Cardiac fibroblast (primary cell): ENCODE measurements at regions not wholly inside any gene's neighbourhood (a gene's known extent, or its start where the extent isn't known, plus 50 kb on each side); places are given as distances from the start of the nearest gene placed in this dataset.

Experiments
- DNase-seq, 2 donors: peaks; one replicate each; pipeline versions ENCODE4 v3.0.0 to v3.0.0-alpha.2; 2010; ENCODE audit warnings: low read depth in 2 of 2
- H3K4me3 ChIP-seq, 2 donors: replicated peaks in 1 of 2; 1 replicate in 1 of 2; 2 replicates in 1 of 2; pipeline ENCODE4 v1.5.1; 2011; ENCODE audit warnings: low read depth in 2 of 2, low read length in 2 of 2, mild to moderate bottlenecking in 2 of 2, moderate library complexity in 1 of 2
- TF ChIP-seq, protein P1 (sequence below): IDR thresholded peaks from one replicate; pipeline ENCODE4 v1.5.1; 2011; ENCODE audit warnings: low read depth, mild to moderate bottlenecking, low read length, inconsistent platforms

DNA sequence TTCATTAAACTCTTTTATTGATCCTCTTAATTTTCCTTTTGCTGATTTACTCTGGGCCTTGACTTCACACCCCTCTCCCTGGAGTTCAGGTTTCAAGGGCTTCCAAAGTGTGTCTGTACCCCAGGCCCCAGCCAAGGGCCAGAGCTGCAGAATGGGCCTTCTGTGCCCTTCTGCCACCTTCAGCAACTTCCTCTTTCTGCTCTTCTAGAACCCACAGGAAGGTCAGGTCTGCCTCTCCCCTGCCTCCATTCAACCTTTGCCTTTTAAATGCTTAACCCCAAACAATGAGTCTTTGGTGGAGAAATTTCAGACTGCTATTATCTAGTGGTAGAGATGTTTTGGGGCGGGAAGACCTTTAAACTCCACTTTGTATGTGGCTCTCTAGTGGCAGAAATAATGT is 63.1 kb downstream of the TSN start:
- DNase-seq: no peak

DNA sequence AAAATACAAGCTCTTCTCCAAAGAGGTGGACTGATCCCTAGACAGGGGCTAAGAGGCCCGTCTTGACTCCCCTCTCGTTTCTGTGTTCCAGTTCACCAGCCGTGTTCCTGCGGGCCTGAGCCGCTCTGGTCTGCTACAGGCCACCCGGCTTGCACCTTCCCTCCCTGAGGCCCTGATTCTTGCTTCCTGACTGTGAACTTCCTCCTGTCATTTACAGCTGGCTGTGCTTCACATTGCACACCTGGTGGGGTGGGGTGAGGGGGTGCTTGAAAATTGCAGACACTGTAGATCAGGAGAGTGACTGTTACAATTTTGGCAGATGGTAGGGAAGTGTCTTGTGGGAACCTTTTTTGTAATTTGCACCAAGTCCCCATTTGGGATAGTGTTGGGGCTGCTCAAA is 64.4 kb downstream of the TSN start:
- TF ChIP-seq, protein P1, sequence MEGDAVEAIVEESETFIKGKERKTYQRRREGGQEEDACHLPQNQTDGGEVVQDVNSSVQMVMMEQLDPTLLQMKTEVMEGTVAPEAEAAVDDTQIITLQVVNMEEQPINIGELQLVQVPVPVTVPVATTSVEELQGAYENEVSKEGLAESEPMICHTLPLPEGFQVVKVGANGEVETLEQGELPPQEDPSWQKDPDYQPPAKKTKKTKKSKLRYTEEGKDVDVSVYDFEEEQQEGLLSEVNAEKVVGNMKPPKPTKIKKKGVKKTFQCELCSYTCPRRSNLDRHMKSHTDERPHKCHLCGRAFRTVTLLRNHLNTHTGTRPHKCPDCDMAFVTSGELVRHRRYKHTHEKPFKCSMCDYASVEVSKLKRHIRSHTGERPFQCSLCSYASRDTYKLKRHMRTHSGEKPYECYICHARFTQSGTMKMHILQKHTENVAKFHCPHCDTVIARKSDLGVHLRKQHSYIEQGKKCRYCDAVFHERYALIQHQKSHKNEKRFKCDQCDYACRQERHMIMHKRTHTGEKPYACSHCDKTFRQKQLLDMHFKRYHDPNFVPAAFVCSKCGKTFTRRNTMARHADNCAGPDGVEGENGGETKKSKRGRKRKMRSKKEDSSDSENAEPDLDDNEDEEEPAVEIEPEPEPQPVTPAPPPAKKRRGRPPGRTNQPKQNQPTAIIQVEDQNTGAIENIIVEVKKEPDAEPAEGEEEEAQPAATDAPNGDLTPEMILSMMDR: no peak
- H3K4me3 ChIP-seq: no peak overlapping the region
- no peak for DNase-seq

More for the DNA sequence above, 63.1 kb downstream of the TSN start:
- TF ChIP-seq, protein P1: no peak
- no peak overlapping the region for H3K4me3 ChIP-seq

DNA sequence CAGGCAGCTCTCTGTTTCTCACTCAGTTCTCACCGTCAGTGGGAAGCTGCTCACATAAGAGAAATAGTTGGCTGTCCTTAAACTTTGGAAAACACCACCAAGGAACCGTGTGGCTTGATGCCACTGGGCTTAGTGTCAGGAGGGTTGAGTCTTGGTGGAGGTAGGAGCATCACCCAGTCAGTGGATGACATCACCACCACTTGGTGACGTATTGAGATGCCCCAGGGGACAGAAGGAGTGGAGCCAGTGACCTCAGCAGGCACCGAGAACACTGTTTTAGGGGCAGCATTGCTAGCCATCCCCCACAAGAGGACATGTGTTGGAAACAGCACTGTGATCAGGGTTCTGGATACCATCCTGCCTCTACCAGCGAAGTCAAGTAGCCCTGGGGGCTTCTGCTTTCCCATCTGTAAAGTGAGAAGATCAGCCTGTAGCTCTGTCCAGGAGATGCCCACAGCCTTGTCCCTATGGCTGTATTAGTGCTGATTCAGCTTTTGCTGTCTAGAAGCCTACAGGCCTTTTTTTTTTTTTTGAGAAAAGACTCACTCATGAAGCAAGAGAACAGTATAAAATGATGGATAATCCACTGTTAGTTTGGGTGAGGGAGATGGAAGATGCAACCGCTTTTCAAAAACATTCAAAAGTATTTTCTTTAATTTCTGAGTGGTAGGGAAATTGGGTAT is 66.2 kb downstream of the TSN start:
- DNase-seq: peak in 1 of 2 donors; percentile 6
- H3K4me3 ChIP-seq: no peak overlapping the region
- TF ChIP-seq, protein P1: no peak

DNA sequence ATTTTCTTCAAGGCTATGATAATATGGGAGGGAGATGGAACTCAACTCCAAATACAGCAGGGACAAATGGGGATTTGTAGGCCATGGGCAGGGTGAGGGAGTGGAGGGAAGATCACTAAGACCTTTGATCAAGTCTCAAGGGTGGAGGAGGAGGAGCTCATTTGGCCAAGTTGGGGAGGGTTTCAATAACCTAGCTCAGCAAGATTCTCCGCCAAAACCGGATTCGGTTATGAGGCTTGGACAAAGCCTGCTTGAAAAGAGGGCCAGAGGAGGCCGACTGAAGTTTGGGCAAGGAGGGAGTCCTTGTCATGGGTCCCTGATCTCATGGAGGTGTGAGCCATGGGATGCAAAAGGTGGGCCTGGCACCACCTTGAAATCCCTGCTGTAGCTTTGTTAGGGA is 68.8 kb downstream of the TSN start:
- TF ChIP-seq, protein P1: no peak
- H3K4me3 ChIP-seq: no peak overlapping the region
- DNase-seq: no peak

DNA sequence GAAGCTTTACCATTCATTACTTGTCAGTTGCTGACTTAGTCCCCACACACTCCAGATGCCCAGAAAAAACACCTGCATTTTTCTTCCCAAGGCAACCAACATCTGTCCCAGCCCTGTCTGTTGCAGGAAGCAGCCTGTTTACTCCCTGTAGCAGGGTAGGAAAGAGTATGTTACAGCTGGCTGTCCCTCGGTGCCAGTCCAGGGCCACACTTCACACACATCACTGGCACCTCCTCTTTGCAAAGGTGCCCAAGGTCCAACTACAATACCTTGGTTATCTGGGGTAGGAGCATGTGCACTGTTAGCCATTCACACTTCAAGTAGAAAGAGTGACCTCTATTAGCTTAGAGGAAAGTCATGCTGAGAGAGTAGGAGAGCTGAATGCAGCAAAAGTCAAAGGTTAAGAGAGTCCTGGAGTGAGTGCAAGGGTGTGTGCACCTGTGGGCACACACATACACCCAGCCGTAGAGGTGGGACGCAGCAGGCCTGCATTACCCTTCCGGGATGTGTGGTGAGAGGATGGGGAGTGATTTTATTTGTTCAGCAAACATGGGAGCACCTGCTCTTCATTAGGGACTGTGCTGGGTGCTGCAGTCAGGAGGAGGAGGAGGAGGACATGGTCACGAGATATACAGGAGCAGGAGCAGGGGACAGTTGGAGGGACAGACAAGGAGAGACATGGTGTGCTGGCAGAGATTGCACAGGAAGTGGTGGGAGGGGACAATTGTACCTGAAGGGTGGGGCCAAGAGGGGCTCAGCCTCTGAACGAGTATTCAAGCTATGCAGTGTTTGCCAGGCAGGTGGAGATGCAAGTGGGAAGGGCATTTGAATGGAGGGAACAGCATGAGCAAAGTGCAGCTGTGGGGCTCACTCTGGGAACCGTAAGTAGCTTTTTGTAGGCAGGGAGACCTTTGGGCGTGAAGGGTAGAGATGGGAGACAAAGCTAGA is 69.8 kb downstream of the TSN start:
- no peak for DNase-seq
- no peak overlapping the region for H3K4me3 ChIP-seq
- TF ChIP-seq, protein P1: no peak

DNA sequence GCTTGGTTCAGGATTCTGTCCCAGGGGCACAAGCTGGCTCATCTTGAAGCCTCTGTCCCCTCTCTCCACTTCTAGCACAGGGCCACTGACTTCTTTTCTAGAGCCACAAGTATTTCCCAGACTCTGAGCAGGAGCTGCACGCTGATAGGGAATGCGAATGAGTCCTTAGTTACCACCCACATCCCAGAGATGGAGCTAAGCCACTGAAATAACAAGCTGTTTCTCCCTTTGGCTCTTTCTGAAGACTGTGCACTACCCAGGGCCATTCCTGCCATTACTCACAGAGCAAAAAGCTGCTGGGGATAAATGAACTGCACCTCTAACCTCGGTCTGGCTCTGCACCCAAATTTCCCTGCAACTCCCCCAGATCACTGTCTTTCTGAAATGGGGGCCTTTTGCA is 70.6 kb downstream of the TSN start:
- peak; percentile 9 to 19 for DNase-seq
- H3K4me3 ChIP-seq: no peak overlapping the region
- TF ChIP-seq, protein P1: no peak
